HuH-7.5 (cell line): ENCODE measurements at regions not wholly inside any gene's neighbourhood (a gene's known extent, or its start where the extent isn't known, plus 50 kb on each side); places are given as distances from the start of the nearest gene placed in this dataset.
"Not testable (repeated sequence)": the region's sequence is repeated elsewhere in the genome, so short reads cannot be mapped to it uniquely, and the experiment has no call there.

Experiments
- DNase-seq: peaks from one replicate; pipeline ENCODE4 v3.0.0; 2011; ENCODE audit warnings: low spot score

- DNase-seq, result no peak
Observed at GRCh38 chr5:106801554-106801953, 869.2 kb downstream of the EFNA5 start.

GRCh38 chr5:106797996-106798395, 872.7 kb downstream of the EFNA5 start:
- DNase-seq, result no peak

GRCh38 chr5:106796081-106796480, 874.7 kb downstream of the EFNA5 start:
- no peak for DNase-seq

- DNase-seq, result no peak
Observed at GRCh38 chr5:106784846-106785245, 885.9 kb downstream of the EFNA5 start.

GRCh38 chr5:106780355-106780754, 890.4 kb downstream of the EFNA5 start:
- no peak for DNase-seq

GRCh38 chr5:106776515-106776914, 894.2 kb downstream of the EFNA5 start:
- DNase-seq, result not testable (repeated sequence)

- DNase-seq, result no peak
Observed at GRCh38 chr5:106768392-106768791, 902.3 kb downstream of the EFNA5 start.

- no peak for DNase-seq
Observed at GRCh38 chr5:106766916-106767315, 903.8 kb downstream of the EFNA5 start.

GRCh38 chr5:106759581-106759980, 911.2 kb downstream of the EFNA5 start:
- no peak for DNase-seq

- no peak for DNase-seq
Observed at GRCh38 chr5:106759152-106759551, 911.6 kb downstream of the EFNA5 start.

- no peak for DNase-seq
Observed at GRCh38 chr5:106757672-106758071, 913.1 kb downstream of the EFNA5 start.

GRCh38 chr5:106755789-106756188, 914.9 kb downstream of the EFNA5 start:
- DNase-seq, result no peak

- no peak for DNase-seq
Observed at GRCh38 chr5:106755066-106755465, 915.7 kb downstream of the EFNA5 start.

GRCh38 chr5:106749826-106750225, 920.9 kb downstream of the EFNA5 start:
- DNase-seq, result no peak

GRCh38 chr5:106739127-106739526, 931.6 kb downstream of the EFNA5 start:
- no peak for DNase-seq

GRCh38 chr5:106737111-106737510, 933.6 kb downstream of the EFNA5 start:
- DNase-seq, result no peak

- DNase-seq, result no peak
Observed at GRCh38 chr5:106732624-106733023, 938.1 kb downstream of the EFNA5 start.

- no peak for DNase-seq
Observed at GRCh38 chr5:106730912-106731311, 939.8 kb downstream of the EFNA5 start.

- no peak for DNase-seq
Observed at GRCh38 chr5:106730506-106730905, 940.2 kb downstream of the EFNA5 start.

- no peak for DNase-seq
Observed at GRCh38 chr5:106728208-106728607, 942.5 kb downstream of the EFNA5 start.

GRCh38 chr5:106727071-106727470, 943.7 kb downstream of the EFNA5 start:
- DNase-seq, result no peak

- no peak for DNase-seq
Observed at GRCh38 chr5:106720367-106720766, 950.4 kb downstream of the EFNA5 start.

- no peak for DNase-seq
Observed at GRCh38 chr5:106699796-106700195, 970.9 kb downstream of the EFNA5 start.

GRCh38 chr5:106699198-106699597, 971.5 kb downstream of the EFNA5 start:
- no peak for DNase-seq

GRCh38 chr5:106698169-106698568, 972.6 kb downstream of the EFNA5 start:
- no peak for DNase-seq
